C4-2B (cell line): ENCODE measurements at regions not wholly inside any gene's neighbourhood (a gene's known extent, or its start where the extent isn't known, plus 50 kb on each side); places are given as distances from the start of the nearest gene placed in this dataset.

ENCODE experiments used
- CTCF ChIP-seq: fragments of 450-650 bp; conservative IDR thresholded peaks from 2 replicates; pipeline ENCODE4 v1.5.1; 2017; ENCODE audit warnings: mild to moderate bottlenecking
- ZFX ChIP-seq: fragments of 450-650 bp; IDR thresholded peaks from 2 replicates; pipeline ENCODE4 v1.6.1; 2017

GRCh38 chr9:89739916-89740315 lies 135.1 kb downstream of the GADD45G start:
- TF ChIP-seq CTCF (no peak), ZFX (no peak)
